Thyroid gland (tissue), 4 donors: ENCODE measurements at regions not wholly inside any gene's neighbourhood (a gene's known extent, or its start where the extent isn't known, plus 50 kb on each side); places are given as distances from the start of the nearest gene placed in this dataset.
A peak's percentile ranks its signal among the peaks of the same experiment; 100 is the strongest.

Source experiments
- DNase-seq, 2 donors: peaks; one replicate each; pipeline ENCODE4 v3.0.0-alpha.2; 2019
- H3K27ac ChIP-seq, 3 donors: fragments of 200-600 bp; sonication (generic); 1 replicate in 2 of 3; 2 replicates in 1 of 3; pipeline ENCODE4 v1.5.1; 2016 to 2019; ENCODE audit warnings: mild to moderate bottlenecking in 1 of 3, moderate library complexity in 1 of 3
- H3K27me3 ChIP-seq: fragments of 200-600 bp; sonication (generic); one replicate; pipeline ENCODE4 v1.5.1; 2019
- H3K36me3 ChIP-seq, 2 donors: fragments of 200-600 bp; sonication (generic); one replicate each; pipeline ENCODE4 v1.5.1; 2016 to 2019
- H3K4me1 ChIP-seq, 2 donors: fragments of 200-600 bp; sonication (generic); one replicate each; pipeline ENCODE4 v1.5.1; 2017 to 2019
- H3K4me3 ChIP-seq, 3 donors: fragments of 200-600 bp; sonication (generic); replicated peaks in 1 of 3; 1 replicate in 2 of 3; 2 replicates in 1 of 3; pipeline ENCODE4 v1.5.1; 2016; ENCODE audit warnings: mild to moderate bottlenecking in 1 of 3
- H3K9me3 ChIP-seq: fragments of 200-600 bp; sonication (generic); one replicate; pipeline ENCODE4 v1.5.1; 2017
- POLR2A ChIP-seq, 2 donors: fragments of 450-650 bp; IDR thresholded peaks; one replicate each; pipeline ENCODE4 v1.6.1; 2017; ENCODE audit warnings: antibody characterized with exemption in 2 of 2, mild to moderate bottlenecking in 2 of 2, moderate library complexity in 1 of 2
- WGBS, 2 donors: methylation state at CpG; one replicate each; pipeline ENCODE4 v1.1.5; 2017; 5-methylcytosine and 5-hydroxymethylcytosine counted together
- intact Hi-C: fragments of 100-400 bp; cut with DNase I; formaldehyde crosslinking; loops from one replicate; pipeline ENCODE4 v1.15.1; 2023
- TF ChIP-seq, protein P1 (sequence below), 6 experiments: fragments of 200-600 bp in 3 of 6; fragments of 450-650 bp in 3 of 6; sonication (generic) in 3 of 6; IDR thresholded peaks; one replicate each; pipeline ENCODE4 v1.5.1; 2016 to 2019; ENCODE audit warnings: antibody characterized with exemption in 6 of 6, mild to moderate bottlenecking in 2 of 6, inconsistent platforms in 1 of 6, moderate library complexity in 1 of 6

GRCh38 chr4:14862891-14863290 is 139.4 kb upstream of the CPEB2 start:
- TF ChIP-seq POLR2A (IDR thresholded peaks at IDR 0.05) = no peak
- TF ChIP-seq, protein P1, sequence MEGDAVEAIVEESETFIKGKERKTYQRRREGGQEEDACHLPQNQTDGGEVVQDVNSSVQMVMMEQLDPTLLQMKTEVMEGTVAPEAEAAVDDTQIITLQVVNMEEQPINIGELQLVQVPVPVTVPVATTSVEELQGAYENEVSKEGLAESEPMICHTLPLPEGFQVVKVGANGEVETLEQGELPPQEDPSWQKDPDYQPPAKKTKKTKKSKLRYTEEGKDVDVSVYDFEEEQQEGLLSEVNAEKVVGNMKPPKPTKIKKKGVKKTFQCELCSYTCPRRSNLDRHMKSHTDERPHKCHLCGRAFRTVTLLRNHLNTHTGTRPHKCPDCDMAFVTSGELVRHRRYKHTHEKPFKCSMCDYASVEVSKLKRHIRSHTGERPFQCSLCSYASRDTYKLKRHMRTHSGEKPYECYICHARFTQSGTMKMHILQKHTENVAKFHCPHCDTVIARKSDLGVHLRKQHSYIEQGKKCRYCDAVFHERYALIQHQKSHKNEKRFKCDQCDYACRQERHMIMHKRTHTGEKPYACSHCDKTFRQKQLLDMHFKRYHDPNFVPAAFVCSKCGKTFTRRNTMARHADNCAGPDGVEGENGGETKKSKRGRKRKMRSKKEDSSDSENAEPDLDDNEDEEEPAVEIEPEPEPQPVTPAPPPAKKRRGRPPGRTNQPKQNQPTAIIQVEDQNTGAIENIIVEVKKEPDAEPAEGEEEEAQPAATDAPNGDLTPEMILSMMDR (IDR thresholded peaks at IDR 0.05) = no peak
- Histone ChIP-seq H3K36me3 (no peaks in the 10 kb centered on the region), H3K9me3 (no peaks in the 10 kb centered on the region), H3K27me3 (no peaks in the 10 kb centered on the region), H3K27ac (no peak overlapping the region), H3K4me1 (no peaks in the 10 kb centered on the region), H3K4me3 (no peak overlapping the region)
- WGBS, 2 donors = 23 to 28% methylated on average over 29 to 32 of the region's 33 CpGs
- intact Hi-C loops = no loop called here
- peak in 1 of 2 donors; percentile 2 for DNase-seq

GRCh38 chr4:14863418-14864364 is 138.6 kb upstream of the CPEB2 start:
- TF ChIP-seq POLR2A (IDR thresholded peaks at IDR 0.05) = no peak
- H3K36me3 ChIP-seq = no peaks in the 10 kb centered on the region
- H3K4me1 ChIP-seq = no peaks in the 10 kb centered on the region
- intact Hi-C loops = no loop called here
- WGBS, 2 donors = 73 to 76% methylated on average over 16 of the region's 16 CpGs
- no peak overlapping the region for H3K27ac ChIP-seq
- H3K27me3 ChIP-seq = no peaks in the 10 kb centered on the region
- no peaks in the 10 kb centered on the region for H3K9me3 ChIP-seq
- no peak overlapping the region for H3K4me3 ChIP-seq
- no peak for DNase-seq

- H3K4me3 ChIP-seq = no peak overlapping the region
- no peak overlapping the region for H3K27ac ChIP-seq
- no peak for TF ChIP-seq POLR2A (IDR thresholded peaks at IDR 0.05)
- TF ChIP-seq, protein P1 (IDR thresholded peaks at IDR 0.05) = no peak
- 46 to 52% methylated on average over 3 of the region's 3 CpGs for WGBS, 2 donors
- H3K4me1 ChIP-seq = no peaks in the 10 kb centered on the region
- DNase-seq = no peak
- H3K36me3 ChIP-seq = no peaks in the 10 kb centered on the region
- intact Hi-C loops = no loop called here
- H3K9me3 ChIP-seq = no peaks in the 10 kb centered on the region
- no peaks in the 10 kb centered on the region for H3K27me3 ChIP-seq
Observed at GRCh38 chr4:14864365-14865030, 137.8 kb upstream of the CPEB2 start.

DNA sequence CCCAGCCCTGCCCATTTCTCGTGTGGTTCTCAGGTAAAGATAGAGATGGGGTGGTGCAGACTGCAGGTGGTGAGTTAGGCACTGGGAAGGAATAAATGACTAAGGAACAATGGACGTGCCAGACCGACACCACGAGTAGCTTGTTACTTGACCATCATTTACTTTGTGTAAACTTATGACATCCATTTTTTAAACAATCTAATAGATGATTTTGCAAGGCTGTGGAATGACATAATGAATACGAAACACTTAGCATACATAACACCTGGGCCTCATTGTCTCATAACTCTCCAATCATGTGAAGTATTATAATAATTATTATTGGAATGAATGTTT is 137.3 kb upstream of the CPEB2 start:
- H3K9me3 ChIP-seq = no peaks in the 10 kb centered on the region
- no peak overlapping the region for H3K4me3 ChIP-seq
- TF ChIP-seq POLR2A (IDR thresholded peaks at IDR 0.05) = no peak
- TF ChIP-seq, protein P1 (IDR thresholded peaks at IDR 0.05) = no peak
- intact Hi-C loops = no loop called here
- 74 to 82% methylated on average over 5 of the region's 5 CpGs for WGBS, 2 donors
- no peak for DNase-seq
- H3K27ac ChIP-seq = no peak overlapping the region
- H3K36me3 ChIP-seq = no peaks in the 10 kb centered on the region
- H3K27me3 ChIP-seq = no peaks in the 10 kb centered on the region
- H3K4me1 ChIP-seq = no peaks in the 10 kb centered on the region

DNA sequence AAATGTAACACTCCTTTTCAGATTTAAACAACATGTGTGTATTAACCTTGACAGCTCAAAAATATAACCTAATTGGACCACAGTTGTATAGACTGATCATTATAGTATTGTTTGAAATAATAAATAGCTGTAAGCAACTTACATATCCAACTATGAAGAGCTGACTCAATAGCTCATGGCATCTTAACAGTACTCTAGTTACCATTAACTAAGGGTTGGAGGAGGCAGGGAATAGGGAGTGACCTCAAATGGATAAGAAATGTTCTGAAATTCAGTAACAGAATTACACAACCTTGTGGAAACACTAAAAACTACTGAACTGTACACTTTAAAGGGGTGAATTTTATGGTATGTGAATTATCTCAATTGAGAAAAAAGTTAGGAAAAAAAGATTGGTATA is 136.5 kb upstream of the CPEB2 start:
- Histone ChIP-seq H3K4me1 (no peaks in the 10 kb centered on the region), H3K27ac (no peak overlapping the region), H3K27me3 (no peaks in the 10 kb centered on the region), H3K36me3 (no peaks in the 10 kb centered on the region), H3K9me3 (no peaks in the 10 kb centered on the region), H3K4me3 (no peak overlapping the region)
- no peak for TF ChIP-seq POLR2A (IDR thresholded peaks at IDR 0.05)
- intact Hi-C loops = no loop called here
- no peak for DNase-seq

DNA sequence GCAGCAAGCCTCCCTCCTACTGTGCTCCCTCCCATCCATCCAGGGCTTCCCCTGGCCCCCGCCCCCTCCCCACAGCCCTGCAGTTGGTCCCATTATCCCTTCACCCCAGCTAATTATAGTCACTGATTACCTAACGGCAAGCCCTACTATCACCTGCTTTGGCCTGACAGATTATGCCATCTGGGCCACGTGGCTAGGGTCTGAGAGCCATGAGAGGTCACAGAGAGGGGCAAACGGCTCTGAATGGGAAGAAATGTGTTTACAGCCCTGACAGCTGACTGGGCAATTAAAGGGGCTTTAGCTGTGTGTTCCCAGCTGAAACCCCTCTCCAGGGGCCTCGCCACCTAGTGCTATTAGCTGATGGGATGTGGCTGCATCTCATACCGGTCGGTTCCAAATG is 134.4 kb upstream of the CPEB2 start:
- intact Hi-C loops = no loop called here
- DNase-seq = no peak
- Histone ChIP-seq H3K36me3 (no peaks in the 10 kb centered on the region), H3K4me1 (no peaks in the 10 kb centered on the region), H3K27ac (no peak overlapping the region), H3K27me3 (no peaks in the 10 kb centered on the region), H3K4me3 (no peak overlapping the region), H3K9me3 (no peaks in the 10 kb centered on the region)
- TF ChIP-seq POLR2A (IDR thresholded peaks at IDR 0.05) = no peak
- TF ChIP-seq, protein P1 (IDR thresholded peaks at IDR 0.05) = no peak
- WGBS, 2 donors = 30 to 42% methylated on average over 7 of the region's 7 CpGs
